ENCODE measurements at regions not wholly inside any gene's neighbourhood (a gene's known extent, or its start where the extent isn't known, plus 50 kb on each side); places are given as distances from the start of the nearest gene placed in this dataset.

- TF ChIP-seq CTCF (conservative IDR thresholded peaks at IDR 0.05; ENCODE audit: low read depth, low read length) = no peak
- no peak for TF ChIP-seq EZH2 (IDR thresholded peaks at IDR 0.05; ENCODE audit: borderline replicate concordance, low read depth, low read length, poor library complexity, severe bottlenecking)
Observed at GRCh38 chr1:228804173-228804572, 68.9 kb downstream of the RHOU start.
